Erythroblast (primary cell): ENCODE measurements at regions not wholly inside any gene's neighbourhood (a gene's known extent, or its start where the extent isn't known, plus 50 kb on each side); places are given as distances from the start of the nearest gene placed in this dataset.
A peak's percentile ranks its signal among the peaks of the same experiment; 100 is the strongest.

Source experiments
- DNase-seq, 2 experiments: peaks; one replicate each; lab custom pipeline; 2025; lab: John Stamatoyannopoulos, UW
- GATA1 ChIP-seq: IDR thresholded peaks from 2 replicates; pipeline ENCODE4 v1.6.1; 2011; ENCODE audit warnings: low read depth, mild to moderate bottlenecking, control low read depth, low read length, moderate library complexity
- POLR2A ChIP-seq: IDR thresholded peaks from 2 replicates; pipeline ENCODE4 v1.6.1; 2011; ENCODE audit warnings: mild to moderate bottlenecking, low read length

- TF ChIP-seq POLR2A (no peak), GATA1 (no peak)
- no peak for DNase-seq
Measured at GRCh38 chr5:106882035-106882434, 788.7 kb downstream of the EFNA5 start.

- TF ChIP-seq GATA1 (no peak), POLR2A (no peak)
Measured at GRCh38 chr5:106880656-106881055, 790.1 kb downstream of the EFNA5 start.

GRCh38 chr5:106877881-106878280, 792.9 kb downstream of the EFNA5 start:
- no peak for DNase-seq
- TF ChIP-seq POLR2A = no peak
- no peak for TF ChIP-seq GATA1

More at GRCh38 chr5:106880656-106881055, 790.1 kb downstream of the EFNA5 start:
- no peak for DNase-seq

- TF ChIP-seq POLR2A = no peak
- no peak for TF ChIP-seq GATA1
- peak; percentile 27 to 32 for DNase-seq
Measured at GRCh38 chr5:106876665-106877194, 794.0 kb downstream of the EFNA5 start.

GRCh38 chr5:106876298-106876622, 794.5 kb downstream of the EFNA5 start:
- no peak for DNase-seq
- no peak for TF ChIP-seq GATA1
- no peak for TF ChIP-seq POLR2A

GRCh38 chr5:106875591-106876297, 795.0 kb downstream of the EFNA5 start:
- no peak for TF ChIP-seq GATA1
- TF ChIP-seq POLR2A = no peak
- DNase-seq = peak; percentile 4 to 22

- DNase-seq = no peak
- TF ChIP-seq GATA1 (no peak), POLR2A (no peak)
Measured at GRCh38 chr5:106874974-106875373, 795.8 kb downstream of the EFNA5 start.

GRCh38 chr5:106874531-106874930, 796.2 kb downstream of the EFNA5 start:
- no peak for DNase-seq
- no peak for TF ChIP-seq GATA1
- TF ChIP-seq POLR2A = no peak

- TF ChIP-seq POLR2A (no peak), GATA1 (no peak)
- no peak for DNase-seq
Measured at GRCh38 chr5:106873568-106873967, 797.2 kb downstream of the EFNA5 start.

- no peak for DNase-seq
- TF ChIP-seq POLR2A (no peak), GATA1 (no peak)
Measured at GRCh38 chr5:106865279-106865678, 805.5 kb downstream of the EFNA5 start.

- no peak for DNase-seq
- TF ChIP-seq POLR2A = no peak
- no peak for TF ChIP-seq GATA1
Measured at GRCh38 chr5:106862450-106863193, 808.1 kb downstream of the EFNA5 start.

- TF ChIP-seq GATA1 (no peak), POLR2A (no peak)
- no peak for DNase-seq
Measured at GRCh38 chr5:106860398-106861044, 810.2 kb downstream of the EFNA5 start.

GRCh38 chr5:106858616-106859015, 812.1 kb downstream of the EFNA5 start:
- TF ChIP-seq POLR2A = no peak
- no peak for TF ChIP-seq GATA1
- no peak for DNase-seq

- no peak for DNase-seq
- TF ChIP-seq POLR2A (no peak), GATA1 (no peak)
Measured at GRCh38 chr5:106854922-106855321, 815.8 kb downstream of the EFNA5 start.
